ENCODE measurements at regions not wholly inside any gene's neighbourhood (a gene's known extent, or its start where the extent isn't known, plus 50 kb on each side); places are given as distances from the start of the nearest gene placed in this dataset.

DNA sequence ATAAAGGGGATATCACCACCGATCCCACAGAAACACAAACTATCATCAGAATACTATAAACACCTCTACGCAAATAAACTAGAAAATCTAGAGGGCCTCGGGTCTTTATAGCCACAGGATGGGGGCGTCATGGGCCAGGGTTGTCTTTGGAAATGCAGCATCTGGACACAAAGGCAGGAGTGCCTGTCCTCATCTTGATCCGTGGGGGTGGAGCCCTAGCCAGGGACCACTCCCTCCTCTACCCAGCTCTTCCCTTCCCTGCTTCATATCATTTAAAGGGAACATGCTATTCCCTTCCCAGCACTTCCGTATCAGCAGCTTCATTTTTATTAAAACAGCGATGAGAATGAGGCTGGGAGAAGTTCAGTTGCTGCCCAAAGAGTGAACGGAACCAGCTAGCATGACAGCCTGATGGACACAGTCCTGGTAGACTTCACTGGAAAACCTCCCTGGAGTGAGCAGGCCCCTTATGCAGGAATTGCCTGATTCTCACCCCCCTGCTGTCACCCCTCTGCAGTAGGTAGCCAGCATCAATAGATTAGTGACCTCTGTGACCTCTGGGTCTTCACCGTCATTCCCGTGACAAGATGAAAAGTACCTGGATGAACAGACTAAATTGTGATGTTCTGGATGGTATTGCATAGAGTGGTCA is 251.4 kb upstream of the RGS6 start:
- H3K27ac Mint-ChIP-seq: peak overlapping the region; percentile 46

GRCh38 chr14:71682337-71682736 is 249.9 kb upstream of the RGS6 start:
- peaks cover 59% of the 10 kb centered on the region for H3K36me3 Mint-ChIP-seq
- H3K9me3 Mint-ChIP-seq: no peaks in the 10 kb centered on the region
- DNase-seq (ENCODE audit: low spot score in 2 of 2) (no peak), ATAC-seq (no peak)
- H3K4me3 Mint-ChIP-seq: no peak overlapping the region
- no peak overlapping the region for H3K27ac Mint-ChIP-seq
- peaks cover 6% of the 10 kb centered on the region for H3K4me1 Mint-ChIP-seq

More for the DNA sequence above, 251.4 kb upstream of the RGS6 start:
- H3K4me3 Mint-ChIP-seq: no peak overlapping the region
- H3K36me3 Mint-ChIP-seq: peaks cover 57% of the 10 kb centered on the region
- H3K4me1 Mint-ChIP-seq: peaks cover 6% of the 10 kb centered on the region
- no peak for DNase-seq (ENCODE audit: low spot score in 2 of 2)
- H3K9me3 Mint-ChIP-seq: no peaks in the 10 kb centered on the region
- ATAC-seq: no peak

DNA sequence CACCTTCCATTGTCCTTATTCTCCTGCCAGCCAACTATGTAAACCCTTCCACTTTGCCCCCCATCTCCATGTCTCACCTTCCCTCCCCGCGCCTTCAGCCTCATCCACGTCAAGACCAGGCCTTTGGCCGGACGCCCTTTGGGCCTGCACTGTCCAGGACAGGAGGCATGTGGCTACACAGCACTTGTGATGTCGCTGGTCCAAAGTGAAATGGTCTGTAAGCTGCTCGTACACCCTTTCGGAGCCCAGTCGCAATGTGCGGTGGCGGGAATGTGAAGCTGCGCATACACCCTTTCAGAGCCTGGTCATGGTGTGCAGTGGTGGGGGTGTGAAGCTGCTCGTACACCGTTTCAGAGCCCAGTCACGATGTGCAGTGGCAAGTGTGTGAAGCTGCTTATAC is 247.9 kb upstream of the RGS6 start:
- ATAC-seq (no peak), DNase-seq (ENCODE audit: low spot score in 2 of 2) (no peak)
- Mint-ChIP-seq H3K4me1 (peaks cover 6% of the 10 kb centered on the region), H3K27ac (no peak overlapping the region), H3K4me3 (no peak overlapping the region), H3K36me3 (peaks cover 49% of the 10 kb centered on the region), H3K9me3 (no peaks in the 10 kb centered on the region)

- Mint-ChIP-seq H3K4me3 (no peak overlapping the region), H3K9me3 (no peaks in the 10 kb centered on the region), H3K4me1 (no peaks in the 10 kb centered on the region), H3K36me3 (peaks cover 56% of the 10 kb centered on the region), H3K27ac (no peak overlapping the region)
- no peak for ATAC-seq
- no peak for DNase-seq (ENCODE audit: low spot score in 2 of 2)
Measured at GRCh38 chr14:71686677-71687076, 245.6 kb upstream of the RGS6 start.

DNA sequence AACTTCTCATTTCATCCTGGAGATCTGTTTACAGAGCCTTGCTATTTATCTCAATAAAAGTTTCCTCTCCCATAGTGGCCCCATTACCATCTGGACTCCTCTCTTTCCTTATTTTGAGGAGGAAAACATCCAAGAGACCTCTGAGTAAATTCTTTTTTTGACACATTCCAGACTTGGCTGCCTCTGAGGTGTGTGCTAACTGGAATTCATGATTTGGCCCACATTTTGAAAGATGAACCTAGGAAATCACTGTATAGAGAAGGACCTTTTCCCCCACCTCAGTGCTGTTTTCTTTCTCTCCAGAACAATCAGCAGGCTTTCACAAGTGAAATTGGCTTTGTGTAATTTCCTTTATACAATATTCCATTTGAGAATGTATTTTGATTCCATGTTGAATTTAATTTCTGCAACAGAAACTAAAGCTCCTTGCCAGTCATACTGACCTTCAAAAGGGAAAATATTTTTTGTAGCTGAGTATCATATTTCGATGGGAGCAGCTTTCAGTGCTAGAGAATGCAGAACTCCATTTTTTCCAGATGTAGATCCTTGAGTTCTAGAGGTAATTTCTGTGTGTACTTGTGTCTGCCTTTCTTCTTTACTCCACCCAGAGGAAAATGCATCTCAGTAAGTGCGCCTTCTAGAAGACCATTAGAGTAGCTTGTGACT is 244.9 kb upstream of the RGS6 start:
- ATAC-seq (no peak), DNase-seq (ENCODE audit: low spot score in 2 of 2) (no peak)
- peaks cover 54% of the 10 kb centered on the region for H3K36me3 Mint-ChIP-seq
- H3K4me3 Mint-ChIP-seq: no peak overlapping the region
- H3K9me3 Mint-ChIP-seq: no peaks in the 10 kb centered on the region
- H3K4me1 Mint-ChIP-seq: no peaks in the 10 kb centered on the region
- H3K27ac Mint-ChIP-seq: no peak overlapping the region

- ATAC-seq: no peak
- DNase-seq (ENCODE audit: low spot score in 2 of 2): no peak
- Mint-ChIP-seq H3K36me3 (peaks cover 54% of the 10 kb centered on the region), H3K4me1 (no peaks in the 10 kb centered on the region), H3K4me3 (no peak overlapping the region), H3K27ac (no peak overlapping the region), H3K9me3 (no peaks in the 10 kb centered on the region)
Measured at GRCh38 chr14:71688576-71688975, 243.7 kb upstream of the RGS6 start.

GRCh38 chr14:71690478-71690877 is 241.8 kb upstream of the RGS6 start:
- no peak for ATAC-seq
- H3K4me1 Mint-ChIP-seq: no peaks in the 10 kb centered on the region
- H3K4me3 Mint-ChIP-seq: no peak overlapping the region
- no peak for DNase-seq (ENCODE audit: low spot score in 2 of 2)
- H3K9me3 Mint-ChIP-seq: no peaks in the 10 kb centered on the region
- peaks cover 40% of the 10 kb centered on the region for H3K36me3 Mint-ChIP-seq
- H3K27ac Mint-ChIP-seq: peak overlapping the region; percentile 5

- H3K4me3 Mint-ChIP-seq: no peak overlapping the region
- no peaks in the 10 kb centered on the region for H3K9me3 Mint-ChIP-seq
- ATAC-seq (no peak), DNase-seq (ENCODE audit: low spot score in 2 of 2) (no peak)
- no peak overlapping the region for H3K27ac Mint-ChIP-seq
- H3K36me3 Mint-ChIP-seq: peaks cover 32% of the 10 kb centered on the region
- H3K4me1 Mint-ChIP-seq: peaks cover 17% of the 10 kb centered on the region
Measured at GRCh38 chr14:71692496-71692895, 239.7 kb upstream of the RGS6 start.

- DNase-seq (ENCODE audit: low spot score in 2 of 2): no peak
- Mint-ChIP-seq H3K27ac (no peak overlapping the region), H3K4me3 (no peak overlapping the region), H3K4me1 (peaks cover 23% of the 10 kb centered on the region), H3K36me3 (peaks cover 37% of the 10 kb centered on the region), H3K9me3 (no peaks in the 10 kb centered on the region)
- ATAC-seq: no peak
Measured at GRCh38 chr14:71693381-71693780, 238.8 kb upstream of the RGS6 start.

GRCh38 chr14:71694591-71695530 is 237.4 kb upstream of the RGS6 start:
- peaks cover 23% of the 10 kb centered on the region for H3K4me1 Mint-ChIP-seq
- no peak for ATAC-seq
- H3K36me3 Mint-ChIP-seq: peaks cover 43% of the 10 kb centered on the region
- no peak overlapping the region for H3K4me3 Mint-ChIP-seq
- no peak for DNase-seq (ENCODE audit: low spot score in 2 of 2)
- H3K9me3 Mint-ChIP-seq: no peaks in the 10 kb centered on the region
- no peak overlapping the region for H3K27ac Mint-ChIP-seq

GRCh38 chr14:71695611-71696350 is 236.4 kb upstream of the RGS6 start:
- peaks cover 23% of the 10 kb centered on the region for H3K4me1 Mint-ChIP-seq
- ATAC-seq (no peak), DNase-seq (ENCODE audit: low spot score in 2 of 2) (no peak)
- no peak overlapping the region for H3K27ac Mint-ChIP-seq
- H3K36me3 Mint-ChIP-seq: peaks cover 38% of the 10 kb centered on the region
- H3K4me3 Mint-ChIP-seq: no peak overlapping the region
- H3K9me3 Mint-ChIP-seq: no peaks in the 10 kb centered on the region

DNA sequence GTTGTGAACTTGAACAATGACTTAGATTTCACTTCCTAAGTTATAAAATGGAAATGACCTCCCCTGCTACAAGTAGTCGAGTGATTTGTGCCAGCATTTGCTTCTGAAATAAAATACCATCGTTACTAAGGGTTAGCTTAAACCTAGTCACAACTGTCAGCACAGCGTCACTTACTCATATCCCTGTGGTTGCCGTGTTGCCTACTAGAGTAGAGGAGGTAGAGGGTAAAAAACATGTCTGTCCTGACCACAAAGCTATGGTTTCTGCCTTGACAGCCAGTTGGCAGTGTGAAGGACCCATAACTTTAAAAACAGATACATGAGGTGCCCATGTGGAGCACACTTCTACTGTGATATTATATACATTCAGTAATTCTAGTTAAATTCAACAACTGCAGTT is 234.2 kb upstream of the RGS6 start:
- ATAC-seq: peak; percentile 99

GRCh38 chr14:71698673-71699072 is 233.6 kb upstream of the RGS6 start:
- Mint-ChIP-seq H3K4me3 (no peak overlapping the region), H3K4me1 (peaks cover 33% of the 10 kb centered on the region), H3K27ac (no peak overlapping the region), H3K9me3 (no peaks in the 10 kb centered on the region), H3K36me3 (peaks cover 52% of the 10 kb centered on the region)
- ATAC-seq: no peak
- DNase-seq (ENCODE audit: low spot score in 2 of 2): no peak

More for the DNA sequence above, 234.2 kb upstream of the RGS6 start:
- peaks cover 46% of the 10 kb centered on the region for H3K36me3 Mint-ChIP-seq
- no peak for DNase-seq (ENCODE audit: low spot score in 2 of 2)
- H3K4me1 Mint-ChIP-seq: peaks cover 27% of the 10 kb centered on the region
- H3K27ac Mint-ChIP-seq: peak overlapping the region; percentile 77
- no peaks in the 10 kb centered on the region for H3K9me3 Mint-ChIP-seq
- peak overlapping the region; percentile 5 for H3K4me3 Mint-ChIP-seq

- DNase-seq (ENCODE audit: low spot score in 2 of 2) (no peak), ATAC-seq (peak; percentile 45)
- H3K9me3 Mint-ChIP-seq: no peaks in the 10 kb centered on the region
- H3K27ac Mint-ChIP-seq: peak overlapping the region; percentile 80
- peaks cover 21% of the 10 kb centered on the region for H3K4me1 Mint-ChIP-seq
- H3K36me3 Mint-ChIP-seq: peaks cover 63% of the 10 kb centered on the region
- H3K4me3 Mint-ChIP-seq: peak overlapping the region; percentile 28
Measured at GRCh38 chr14:71701990-71702389, 230.2 kb upstream of the RGS6 start.

- peak overlapping the region; percentile 80 for H3K27ac Mint-ChIP-seq
- H3K9me3 Mint-ChIP-seq: no peaks in the 10 kb centered on the region
- H3K4me3 Mint-ChIP-seq: peak overlapping the region; percentile 28
- DNase-seq (ENCODE audit: low spot score in 2 of 2): no peak
- ATAC-seq: no peak
- peaks cover 13% of the 10 kb centered on the region for H3K4me1 Mint-ChIP-seq
- peaks cover 63% of the 10 kb centered on the region for H3K36me3 Mint-ChIP-seq
Measured at GRCh38 chr14:71702786-71703185, 229.4 kb upstream of the RGS6 start.

Measured in stimulated activated effector memory CD8-positive, alpha-beta T cell treated with anti-CD3 and anti-CD28 coated beads, Interleukin-12 subunit alpha, Interleukin-12 subunit beta, amount 100 ng/mL, for 72 hours (primary cell).